BJ (cell line): ENCODE measurements at regions not wholly inside any gene's neighbourhood (a gene's known extent, or its start where the extent isn't known, plus 50 kb on each side); places are given as distances from the start of the nearest gene placed in this dataset.

Experiments
- CTCF ChIA-PET: fragments of 350-600 bp; formaldehyde crosslinking; extraction: SDS; loops from one replicate; lab custom pipeline; 2021; ENCODE audit warnings: antibody characterized with exemption, inconsistent platforms; lab: Yijun Ruan, JAX
- POLR2A ChIA-PET: fragments of 300-600 bp; sonication (Branson Sonifier 250); formaldehyde crosslinking; extraction: SDS; loops from one replicate; lab custom pipeline; 2021; ENCODE audit warnings: antibody characterized with exemption; lab: Charles Lee
- DNase-seq: peaks from one replicate; pipeline ENCODE4 v3.0.0-alpha.2; 2011; ENCODE audit warnings: low read depth
- H3K27me3 ChIP-seq: 2 replicates; pipeline ENCODE4 v1.6.0; 2011; ENCODE audit warnings: low read length; ENCODE audit not compliant: control insufficient read depth, insufficient read depth
- H3K36me3 ChIP-seq: 2 replicates; pipeline ENCODE4 v1.5.1; 2011; ENCODE audit warnings: low read length; ENCODE audit not compliant: control insufficient read depth, insufficient read depth
- H3K4me3 ChIP-seq: 2 replicates; pipeline ENCODE4 v1.5.1; 2011; ENCODE audit warnings: low read depth, mild to moderate bottlenecking, control low read depth, low read length
- TF ChIP-seq, protein P1 (sequence below): IDR thresholded peaks from 2 replicates; pipeline ENCODE4 v1.5.1; 2011; ENCODE audit warnings: low read depth, mild to moderate bottlenecking, control low read depth, inconsistent platforms, low read length, moderate library complexity; ENCODE audit not compliant: insufficient read depth

- Histone ChIP-seq H3K36me3 (no peaks in the 10 kb centered on the region), H3K27me3 (no peaks in the 10 kb centered on the region), H3K4me3 (no peak overlapping the region)
- TF ChIP-seq, protein P1, sequence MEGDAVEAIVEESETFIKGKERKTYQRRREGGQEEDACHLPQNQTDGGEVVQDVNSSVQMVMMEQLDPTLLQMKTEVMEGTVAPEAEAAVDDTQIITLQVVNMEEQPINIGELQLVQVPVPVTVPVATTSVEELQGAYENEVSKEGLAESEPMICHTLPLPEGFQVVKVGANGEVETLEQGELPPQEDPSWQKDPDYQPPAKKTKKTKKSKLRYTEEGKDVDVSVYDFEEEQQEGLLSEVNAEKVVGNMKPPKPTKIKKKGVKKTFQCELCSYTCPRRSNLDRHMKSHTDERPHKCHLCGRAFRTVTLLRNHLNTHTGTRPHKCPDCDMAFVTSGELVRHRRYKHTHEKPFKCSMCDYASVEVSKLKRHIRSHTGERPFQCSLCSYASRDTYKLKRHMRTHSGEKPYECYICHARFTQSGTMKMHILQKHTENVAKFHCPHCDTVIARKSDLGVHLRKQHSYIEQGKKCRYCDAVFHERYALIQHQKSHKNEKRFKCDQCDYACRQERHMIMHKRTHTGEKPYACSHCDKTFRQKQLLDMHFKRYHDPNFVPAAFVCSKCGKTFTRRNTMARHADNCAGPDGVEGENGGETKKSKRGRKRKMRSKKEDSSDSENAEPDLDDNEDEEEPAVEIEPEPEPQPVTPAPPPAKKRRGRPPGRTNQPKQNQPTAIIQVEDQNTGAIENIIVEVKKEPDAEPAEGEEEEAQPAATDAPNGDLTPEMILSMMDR: no peak
- ChIA-PET POLR2A (no interaction called here), CTCF (no interaction called here)
- no peak for DNase-seq
These were observed 648.3 kb upstream of the BRINP3 start for GRCh38 chr1:191125950-191126349.

GRCh38 chr1:191134796-191135195 is 657.1 kb upstream of the BRINP3 start:
- ChIA-PET POLR2A (no interaction called here), CTCF (no interaction called here)
- Histone ChIP-seq H3K27me3 (no peaks in the 10 kb centered on the region), H3K36me3 (no peaks in the 10 kb centered on the region), H3K4me3 (no peak overlapping the region)
- no peak for DNase-seq
- TF ChIP-seq, protein P1: no peak

DNA sequence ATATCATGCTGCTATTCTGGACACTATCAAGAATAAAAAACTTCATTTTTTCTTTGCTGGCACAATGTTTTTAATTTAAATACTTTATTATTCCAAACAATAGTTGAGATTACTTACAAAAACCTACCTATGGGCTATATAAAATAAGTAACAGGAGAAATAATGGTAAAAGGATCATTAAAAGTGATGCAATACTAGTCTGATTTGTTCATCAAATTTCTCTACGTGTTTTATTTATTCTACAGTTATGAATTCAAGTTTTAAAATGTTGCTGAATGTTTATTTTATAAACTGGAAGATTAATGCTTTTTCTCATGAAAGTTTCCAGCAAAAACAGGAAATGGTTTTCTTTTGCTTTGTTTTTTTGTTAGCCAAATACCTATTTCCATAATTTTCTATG is 662.4 kb upstream of the BRINP3 start:
- TF ChIP-seq, protein P1: no peak
- H3K4me3 ChIP-seq: no peak overlapping the region
- CTCF ChIA-PET: no interaction called here
- no peaks in the 10 kb centered on the region for H3K27me3 ChIP-seq
- POLR2A ChIA-PET: no interaction called here
- DNase-seq: no peak
- no peaks in the 10 kb centered on the region for H3K36me3 ChIP-seq

DNA sequence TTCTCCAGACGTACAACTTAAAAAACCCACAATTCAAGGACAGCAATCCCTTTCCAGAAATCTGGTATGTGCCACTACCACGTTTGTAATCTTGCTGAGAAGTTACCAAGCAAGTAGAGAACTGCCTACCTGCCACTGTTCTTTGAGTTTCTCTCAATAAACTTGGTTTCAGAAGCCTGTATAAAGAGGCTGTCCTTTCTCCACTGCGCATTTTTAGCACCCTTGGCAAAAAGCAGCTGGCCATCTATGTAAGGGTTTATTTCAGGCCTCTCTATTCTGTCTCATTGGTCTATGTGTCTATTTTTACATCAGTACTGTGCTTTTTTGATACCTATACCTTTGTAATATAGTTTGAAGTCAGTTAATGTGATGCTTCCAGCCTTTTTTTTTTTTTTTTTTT is 665.1 kb upstream of the BRINP3 start:
- H3K27me3 ChIP-seq: no peaks in the 10 kb centered on the region
- POLR2A ChIA-PET: no interaction called here
- CTCF ChIA-PET: no interaction called here
- no peak for DNase-seq
- no peak overlapping the region for H3K4me3 ChIP-seq
- TF ChIP-seq, protein P1: no peak
- no peaks in the 10 kb centered on the region for H3K36me3 ChIP-seq

- TF ChIP-seq, protein P1: no peak
- no peaks in the 10 kb centered on the region for H3K36me3 ChIP-seq
- CTCF ChIA-PET: interaction anchor here (1.0 kb wide), 1 partner anchor 25 kb away, joined by 3 read pairs; no protein-coding TSS in a partner anchor
- H3K27me3 ChIP-seq: no peaks in the 10 kb centered on the region
- no peak overlapping the region for H3K4me3 ChIP-seq
- POLR2A ChIA-PET: no interaction called here
- DNase-seq: no peak
These were observed 668.2 kb upstream of the BRINP3 start for GRCh38 chr1:191145834-191146233.
